ENCODE measurements at regions not wholly inside any gene's neighbourhood (a gene's known extent, or its start where the extent isn't known, plus 50 kb on each side); places are given as distances from the start of the nearest gene placed in this dataset.

DNA sequence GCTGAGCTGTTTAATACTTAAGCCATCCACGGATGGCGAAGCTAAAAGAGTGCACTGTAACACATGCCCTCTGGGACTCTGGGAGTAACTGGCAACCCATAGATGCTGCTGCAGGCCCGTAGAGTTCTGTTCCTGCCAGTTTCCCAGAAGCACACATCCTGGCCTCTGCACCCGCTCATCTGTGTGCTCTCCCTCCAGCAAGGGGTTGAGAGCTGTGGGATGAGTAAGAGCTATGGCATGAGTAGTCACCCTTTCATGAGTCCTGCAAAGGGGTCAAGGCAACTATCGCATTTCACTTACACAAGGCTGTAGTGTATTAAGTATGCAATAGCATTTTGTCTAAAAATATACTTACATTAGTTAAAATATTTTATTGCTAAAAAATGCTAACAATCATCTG, 1341.8 kb upstream of the NXPH2 start:
- in situ Hi-C loops (cut with MboI; ENCODE audit: low pct_ligation_motif_present in 1 of 4, low pct_unique_long_range_greater_than_20kb in 1 of 4, low sequenced_read_pairs in 3 of 4) (no loop called here), intact Hi-C loops (cut with DNase I; ENCODE audit: low total_unique reads) (no loop called here)
- no peaks in the 10 kb centered on the region for H3K36me3 ChIP-seq
- H3K4me3 ChIP-seq = no peak overlapping the region
- H3K27ac ChIP-seq = no peak overlapping the region
- H3K27me3 ChIP-seq = no peaks in the 10 kb centered on the region
- H3K4me1 ChIP-seq = no peaks in the 10 kb centered on the region
- DNase-seq = no peak
- no peaks in the 10 kb centered on the region for H3K9me3 ChIP-seq
- 81 to 100% methylated on average over 1 to 5 of the region's 5 CpGs for WGBS, 2 donors (ENCODE audit: low coverage in 1 of 2)
- TF ChIP-seq, protein P1, sequence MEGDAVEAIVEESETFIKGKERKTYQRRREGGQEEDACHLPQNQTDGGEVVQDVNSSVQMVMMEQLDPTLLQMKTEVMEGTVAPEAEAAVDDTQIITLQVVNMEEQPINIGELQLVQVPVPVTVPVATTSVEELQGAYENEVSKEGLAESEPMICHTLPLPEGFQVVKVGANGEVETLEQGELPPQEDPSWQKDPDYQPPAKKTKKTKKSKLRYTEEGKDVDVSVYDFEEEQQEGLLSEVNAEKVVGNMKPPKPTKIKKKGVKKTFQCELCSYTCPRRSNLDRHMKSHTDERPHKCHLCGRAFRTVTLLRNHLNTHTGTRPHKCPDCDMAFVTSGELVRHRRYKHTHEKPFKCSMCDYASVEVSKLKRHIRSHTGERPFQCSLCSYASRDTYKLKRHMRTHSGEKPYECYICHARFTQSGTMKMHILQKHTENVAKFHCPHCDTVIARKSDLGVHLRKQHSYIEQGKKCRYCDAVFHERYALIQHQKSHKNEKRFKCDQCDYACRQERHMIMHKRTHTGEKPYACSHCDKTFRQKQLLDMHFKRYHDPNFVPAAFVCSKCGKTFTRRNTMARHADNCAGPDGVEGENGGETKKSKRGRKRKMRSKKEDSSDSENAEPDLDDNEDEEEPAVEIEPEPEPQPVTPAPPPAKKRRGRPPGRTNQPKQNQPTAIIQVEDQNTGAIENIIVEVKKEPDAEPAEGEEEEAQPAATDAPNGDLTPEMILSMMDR (IDR thresholded peaks at IDR 0.05) = no peak
- TF ChIP-seq EP300 (IDR thresholded peaks at IDR 0.05; ENCODE audit: low read depth) (no peak), POLR2A (IDR thresholded peaks at IDR 0.05) (no peak), POLR2AphosphoS5 (IDR thresholded peaks at IDR 0.05) (no peak)

GRCh38 chr2:140117386-140117785, 1337.2 kb upstream of the NXPH2 start:
- Histone ChIP-seq H3K27me3 (no peaks in the 10 kb centered on the region), H3K9me3 (no peaks in the 10 kb centered on the region), H3K4me3 (no peak overlapping the region), H3K4me1 (no peaks in the 10 kb centered on the region), H3K36me3 (no peaks in the 10 kb centered on the region), H3K27ac (no peak overlapping the region)
- in situ Hi-C loops (cut with MboI; ENCODE audit: low pct_ligation_motif_present in 1 of 4, low pct_unique_long_range_greater_than_20kb in 1 of 4, low sequenced_read_pairs in 3 of 4) (no loop called here), intact Hi-C loops (cut with DNase I; ENCODE audit: low total_unique reads) (no loop called here)
- TF ChIP-seq POLR2AphosphoS5 (IDR thresholded peaks at IDR 0.05) = no peak
- TF ChIP-seq EP300 (IDR thresholded peaks at IDR 0.05; ENCODE audit: low read depth) = no peak
- TF ChIP-seq POLR2A (IDR thresholded peaks at IDR 0.05) = no peak
- TF ChIP-seq, protein P1 (IDR thresholded peaks at IDR 0.05) = no peak
- WGBS, 2 donors (ENCODE audit: low coverage in 1 of 2) = 29 to 38% methylated on average over 1 of the region's 1 CpG
- DNase-seq = no peak

GRCh38 chr2:140108706-140109475, 1328.7 kb upstream of the NXPH2 start:
- intact Hi-C loops (cut with DNase I; ENCODE audit: low total_unique reads) = no loop called here
- no peak for DNase-seq
- Histone ChIP-seq H3K4me3 (no peak overlapping the region), H3K27ac (no peak overlapping the region), H3K36me3 (no peaks in the 10 kb centered on the region), H3K9me3 (no peaks in the 10 kb centered on the region), H3K4me1 (no peaks in the 10 kb centered on the region), H3K27me3 (no peaks in the 10 kb centered on the region)
- no peak for TF ChIP-seq EP300 (IDR thresholded peaks at IDR 0.05; ENCODE audit: low read depth)
- no peak for TF ChIP-seq POLR2A (IDR thresholded peaks at IDR 0.05)
- TF ChIP-seq, protein P1 (IDR thresholded peaks at IDR 0.05) = no peak
- no peak for TF ChIP-seq POLR2AphosphoS5 (IDR thresholded peaks at IDR 0.05)
- in situ Hi-C loops (cut with MboI; ENCODE audit: low pct_ligation_motif_present in 1 of 4, low pct_unique_long_range_greater_than_20kb in 1 of 4, low sequenced_read_pairs in 3 of 4) = no loop called here
- WGBS, 2 donors (ENCODE audit: low coverage in 1 of 2) = 67 to 72% methylated on average over 5 of the region's 5 CpGs

DNA sequence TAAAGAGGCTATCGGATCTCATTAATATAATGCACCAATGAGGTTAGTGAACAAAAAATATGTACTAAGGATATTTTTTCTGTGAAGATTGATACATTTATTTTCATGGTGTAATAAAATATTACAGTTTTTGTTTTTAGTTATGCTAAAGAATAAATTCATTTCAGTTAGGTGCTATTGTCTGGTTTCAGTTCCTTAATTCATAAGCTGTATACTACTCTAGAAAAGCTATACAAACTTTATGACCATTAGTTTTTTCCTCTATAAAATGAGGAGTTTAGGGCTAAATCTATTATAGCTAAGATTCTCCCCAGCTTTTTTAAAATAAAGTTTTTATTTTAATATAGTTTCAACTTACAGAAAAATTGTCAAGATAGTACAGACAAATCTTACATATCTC, 1311.7 kb upstream of the NXPH2 start:
- H3K36me3 ChIP-seq = no peaks in the 10 kb centered on the region
- H3K9me3 ChIP-seq = no peaks in the 10 kb centered on the region
- H3K4me1 ChIP-seq = no peaks in the 10 kb centered on the region
- no peaks in the 10 kb centered on the region for H3K27me3 ChIP-seq
- intact Hi-C loops (cut with DNase I; ENCODE audit: low total_unique reads) = no loop called here
- TF ChIP-seq, protein P1 (IDR thresholded peaks at IDR 0.05) = no peak
- TF ChIP-seq POLR2AphosphoS5 (IDR thresholded peaks at IDR 0.05) = no peak
- no peak for DNase-seq
- 100% methylated on average over 1 of the region's 1 CpG for WGBS, 2 donors (ENCODE audit: low coverage in 1 of 2)
- in situ Hi-C loops (cut with MboI; ENCODE audit: low pct_ligation_motif_present in 1 of 4, low pct_unique_long_range_greater_than_20kb in 1 of 4, low sequenced_read_pairs in 3 of 4) = no loop called here
- H3K27ac ChIP-seq = no peak overlapping the region
- H3K4me3 ChIP-seq = no peak overlapping the region
